ENCODE measurements at regions not wholly inside any gene's neighbourhood (a gene's known extent, or its start where the extent isn't known, plus 50 kb on each side); places are given as distances from the start of the nearest gene placed in this dataset.

- TF ChIP-seq CTCF (IDR thresholded peaks at IDR 0.05; ENCODE audit: poor library complexity) (no peak), EZH2phosphoT487 (IDR thresholded peaks at IDR 0.05; ENCODE audit: low read depth, severe bottlenecking, unreplicated experiment) (no peak), EZH2 (IDR thresholded peaks at IDR 0.05; ENCODE audit: borderline replicate concordance) (no peak)
Observed at GRCh38 chr7:149681274-149681673, 92.1 kb downstream of the ZNF467 start.
